Upper lobe of right lung (tissue), 1 donor: ENCODE measurements at regions not wholly inside any gene's neighbourhood (a gene's known extent, or its start where the extent isn't known, plus 50 kb on each side); places are given as distances from the start of the nearest gene placed in this dataset.

Experiments used
- ATAC-seq: fragments of 200-7000 bp; cut with Tn5 transposase; one replicate; pipeline ENCODE4 v1.9.1; 2020; ENCODE audit warnings: mild to moderate bottlenecking, moderate library complexity
- DNase-seq: peaks from one replicate; pipeline ENCODE4 v3.0.0-alpha.2; 2020
- H3K27ac ChIP-seq: fragments of 200-600 bp; one replicate; pipeline ENCODE4 v1.8.0; 2022
- H3K27me3 ChIP-seq: fragments of 200-600 bp; one replicate; pipeline ENCODE4 v1.8.0; 2022; ENCODE audit warnings: mild to moderate bottlenecking
- H3K36me3 ChIP-seq: fragments of 200-600 bp; one replicate; pipeline ENCODE4 v1.8.0; 2022
- H3K4me1 ChIP-seq: fragments of 200-600 bp; one replicate; pipeline ENCODE4 v1.8.0; 2022
- H3K4me3 ChIP-seq: fragments of 200-600 bp; one replicate; pipeline ENCODE4 v1.8.0; 2022; ENCODE audit warnings: mild to moderate bottlenecking
- H3K9me3 ChIP-seq: fragments of 200-600 bp; one replicate; pipeline ENCODE4 v1.8.0; 2022
- CTCF ChIP-seq: fragments of 200-600 bp; IDR thresholded peaks from one replicate; pipeline ENCODE4 v1.8.0; 2022; ENCODE audit warnings: antibody characterized with exemption
- intact Hi-C: fragments of 100-400 bp; cut with DNase I; formaldehyde crosslinking; loops from one replicate; pipeline ENCODE4 v1.11.0; 2022
- donor health status: DM: no; HTN: yes; CAD: no; lungs with severe emphysema.

GRCh38 chr20:11712639-11713160 is 205.0 kb upstream of the BTBD3 start:
- Histone ChIP-seq H3K4me3 (no peak overlapping the region), H3K36me3 (no peaks in the 10 kb centered on the region), H3K9me3 (no peaks in the 10 kb centered on the region), H3K27me3 (no peaks in the 10 kb centered on the region), H3K4me1 (no peaks in the 10 kb centered on the region), H3K27ac (no peak overlapping the region)
- intact Hi-C loops: no loop called here
- DNase-seq: no peak
- TF ChIP-seq CTCF: no peak
- ATAC-seq: no peak

GRCh38 chr20:11714886-11715285 is 202.8 kb upstream of the BTBD3 start:
- H3K27me3 ChIP-seq: no peaks in the 10 kb centered on the region
- intact Hi-C loops: no loop called here
- no peaks in the 10 kb centered on the region for H3K4me1 ChIP-seq
- DNase-seq (no peak), ATAC-seq (no peak)
- H3K9me3 ChIP-seq: no peaks in the 10 kb centered on the region
- no peak overlapping the region for H3K4me3 ChIP-seq
- no peak for TF ChIP-seq CTCF
- H3K27ac ChIP-seq: no peak overlapping the region
- no peaks in the 10 kb centered on the region for H3K36me3 ChIP-seq

GRCh38 chr20:11716239-11716944 is 201.3 kb upstream of the BTBD3 start:
- DNase-seq (no peak), ATAC-seq (no peak)
- intact Hi-C loops: no loop called here
- no peak overlapping the region for H3K27ac ChIP-seq
- no peak overlapping the region for H3K4me3 ChIP-seq
- H3K9me3 ChIP-seq: no peaks in the 10 kb centered on the region
- no peaks in the 10 kb centered on the region for H3K4me1 ChIP-seq
- no peak for TF ChIP-seq CTCF
- no peaks in the 10 kb centered on the region for H3K27me3 ChIP-seq
- H3K36me3 ChIP-seq: no peaks in the 10 kb centered on the region

- no peak for ATAC-seq
- H3K36me3 ChIP-seq: no peaks in the 10 kb centered on the region
- no peaks in the 10 kb centered on the region for H3K4me1 ChIP-seq
- H3K27me3 ChIP-seq: no peaks in the 10 kb centered on the region
- no peak overlapping the region for H3K4me3 ChIP-seq
- intact Hi-C loops: no loop called here
- TF ChIP-seq CTCF: no peak
- no peaks in the 10 kb centered on the region for H3K9me3 ChIP-seq
- no peak overlapping the region for H3K27ac ChIP-seq
- DNase-seq: no peak
Observed at GRCh38 chr20:11716945-11717248, 200.8 kb upstream of the BTBD3 start.

GRCh38 chr20:11717562-11717961 is 200.1 kb upstream of the BTBD3 start:
- TF ChIP-seq CTCF: no peak
- Histone ChIP-seq H3K27me3 (no peaks in the 10 kb centered on the region), H3K4me1 (no peaks in the 10 kb centered on the region), H3K4me3 (no peak overlapping the region), H3K36me3 (no peaks in the 10 kb centered on the region), H3K27ac (no peak overlapping the region), H3K9me3 (no peaks in the 10 kb centered on the region)
- intact Hi-C loops: no loop called here
- ATAC-seq (no peak), DNase-seq (no peak)
